ENCODE measurements at regions not wholly inside any gene's neighbourhood (a gene's known extent, or its start where the extent isn't known, plus 50 kb on each side); places are given as distances from the start of the nearest gene placed in this dataset.

DNA sequence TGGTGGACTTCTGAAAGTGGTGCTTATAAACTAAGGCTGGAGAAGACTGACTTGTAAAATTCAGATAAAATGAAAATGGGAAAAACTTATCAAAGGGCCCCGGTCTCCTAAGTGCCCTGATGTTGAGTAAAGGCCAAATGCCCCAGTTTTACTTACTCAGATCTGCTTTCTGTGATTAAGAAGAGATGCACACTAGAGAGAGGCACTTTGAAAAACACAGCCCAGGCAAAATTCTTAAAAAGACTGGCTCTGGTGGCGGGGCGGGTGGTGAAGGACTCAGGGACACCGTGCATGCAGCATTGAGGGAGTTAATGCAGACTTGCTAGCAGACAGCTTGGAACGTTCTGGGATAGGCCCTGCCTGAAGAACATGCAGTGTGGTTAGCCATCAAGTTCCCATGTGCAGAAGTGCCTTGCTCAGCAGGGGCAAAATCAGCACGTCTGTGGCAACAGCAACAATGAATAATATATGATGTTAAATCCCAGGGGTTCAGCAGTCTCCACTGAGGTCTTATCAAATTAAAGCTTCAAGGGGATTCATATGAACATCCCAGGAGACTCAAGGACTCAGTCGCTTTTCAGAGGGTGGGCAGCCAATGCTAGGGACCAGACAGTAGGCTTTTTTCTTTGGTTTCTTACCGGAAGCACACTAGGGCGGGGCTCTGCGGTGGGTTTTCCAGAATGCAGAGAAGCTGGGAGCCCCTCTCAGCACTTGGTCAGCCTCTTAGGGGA is 105.0 kb downstream of the DAD1 start:
- TF ChIP-seq, protein P1, sequence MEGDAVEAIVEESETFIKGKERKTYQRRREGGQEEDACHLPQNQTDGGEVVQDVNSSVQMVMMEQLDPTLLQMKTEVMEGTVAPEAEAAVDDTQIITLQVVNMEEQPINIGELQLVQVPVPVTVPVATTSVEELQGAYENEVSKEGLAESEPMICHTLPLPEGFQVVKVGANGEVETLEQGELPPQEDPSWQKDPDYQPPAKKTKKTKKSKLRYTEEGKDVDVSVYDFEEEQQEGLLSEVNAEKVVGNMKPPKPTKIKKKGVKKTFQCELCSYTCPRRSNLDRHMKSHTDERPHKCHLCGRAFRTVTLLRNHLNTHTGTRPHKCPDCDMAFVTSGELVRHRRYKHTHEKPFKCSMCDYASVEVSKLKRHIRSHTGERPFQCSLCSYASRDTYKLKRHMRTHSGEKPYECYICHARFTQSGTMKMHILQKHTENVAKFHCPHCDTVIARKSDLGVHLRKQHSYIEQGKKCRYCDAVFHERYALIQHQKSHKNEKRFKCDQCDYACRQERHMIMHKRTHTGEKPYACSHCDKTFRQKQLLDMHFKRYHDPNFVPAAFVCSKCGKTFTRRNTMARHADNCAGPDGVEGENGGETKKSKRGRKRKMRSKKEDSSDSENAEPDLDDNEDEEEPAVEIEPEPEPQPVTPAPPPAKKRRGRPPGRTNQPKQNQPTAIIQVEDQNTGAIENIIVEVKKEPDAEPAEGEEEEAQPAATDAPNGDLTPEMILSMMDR (conservative IDR thresholded peaks at IDR 0.05; ENCODE audit: low read depth, low read length) = no peak
- TF ChIP-seq EZH2 (IDR thresholded peaks at IDR 0.05; ENCODE audit: low read length, unreplicated experiment) = no peak
- TF ChIP-seq EZH2phosphoT487 (IDR thresholded peaks at IDR 0.05; ENCODE audit: borderline replicate concordance, low read length) = no peak
